DND-41 (cell line): ENCODE measurements at regions not wholly inside any gene's neighbourhood (a gene's known extent, or its start where the extent isn't known, plus 50 kb on each side); places are given as distances from the start of the nearest gene placed in this dataset.

Experiments
- EZH2 ChIP-seq: IDR thresholded peaks from 3 replicates; pipeline ENCODE4 v1.6.1; 2012; ENCODE audit warnings: borderline replicate concordance, low read depth, mild to moderate bottlenecking, moderate library complexity, low read length, inconsistent platforms; ENCODE audit not compliant: severe bottlenecking
- TF ChIP-seq, protein P1 (sequence below): IDR thresholded peaks from 2 replicates; pipeline ENCODE4 v1.5.1; 2012; ENCODE audit warnings: borderline replicate concordance, low read length, moderate library complexity, mild to moderate bottlenecking; ENCODE audit not compliant: poor library complexity, severe bottlenecking; ENCODE audit errors: extremely low read depth

DNA sequence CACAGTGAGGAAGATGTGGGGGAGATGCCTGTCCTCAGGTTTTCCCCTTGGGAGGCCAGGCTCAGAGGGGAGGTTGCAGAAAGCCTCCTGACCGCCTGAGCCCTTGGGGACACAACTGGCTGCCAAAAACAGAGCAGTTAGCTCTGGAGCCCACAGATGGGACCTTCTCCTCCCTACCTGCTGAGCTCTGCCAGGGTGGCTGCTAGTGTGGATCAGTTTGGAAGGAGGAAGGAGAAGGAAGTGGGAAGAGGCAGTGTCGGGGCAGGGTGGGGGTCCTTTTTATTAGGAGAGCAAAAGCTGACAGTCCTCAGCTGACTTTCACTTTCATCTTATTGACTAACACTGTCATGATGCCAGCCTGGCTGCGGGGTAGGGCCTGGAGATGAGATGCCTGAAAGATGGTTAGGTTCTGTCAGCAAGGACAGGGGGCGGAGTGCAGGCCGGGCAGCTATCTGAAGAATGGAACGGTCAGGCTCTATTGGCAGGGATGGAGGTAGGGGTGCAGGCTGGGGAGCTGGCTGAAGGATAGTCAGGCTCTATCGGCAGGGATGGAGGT, 188.5 kb upstream of the HDAC4 start:
- TF ChIP-seq, protein P1, sequence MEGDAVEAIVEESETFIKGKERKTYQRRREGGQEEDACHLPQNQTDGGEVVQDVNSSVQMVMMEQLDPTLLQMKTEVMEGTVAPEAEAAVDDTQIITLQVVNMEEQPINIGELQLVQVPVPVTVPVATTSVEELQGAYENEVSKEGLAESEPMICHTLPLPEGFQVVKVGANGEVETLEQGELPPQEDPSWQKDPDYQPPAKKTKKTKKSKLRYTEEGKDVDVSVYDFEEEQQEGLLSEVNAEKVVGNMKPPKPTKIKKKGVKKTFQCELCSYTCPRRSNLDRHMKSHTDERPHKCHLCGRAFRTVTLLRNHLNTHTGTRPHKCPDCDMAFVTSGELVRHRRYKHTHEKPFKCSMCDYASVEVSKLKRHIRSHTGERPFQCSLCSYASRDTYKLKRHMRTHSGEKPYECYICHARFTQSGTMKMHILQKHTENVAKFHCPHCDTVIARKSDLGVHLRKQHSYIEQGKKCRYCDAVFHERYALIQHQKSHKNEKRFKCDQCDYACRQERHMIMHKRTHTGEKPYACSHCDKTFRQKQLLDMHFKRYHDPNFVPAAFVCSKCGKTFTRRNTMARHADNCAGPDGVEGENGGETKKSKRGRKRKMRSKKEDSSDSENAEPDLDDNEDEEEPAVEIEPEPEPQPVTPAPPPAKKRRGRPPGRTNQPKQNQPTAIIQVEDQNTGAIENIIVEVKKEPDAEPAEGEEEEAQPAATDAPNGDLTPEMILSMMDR: no peak
- no peak for TF ChIP-seq EZH2
